ENCODE measurements at regions not wholly inside any gene's neighbourhood (a gene's known extent, or its start where the extent isn't known, plus 50 kb on each side); places are given as distances from the start of the nearest gene placed in this dataset.
"Not testable (repeated sequence)": the region's sequence is repeated elsewhere in the genome, so short reads cannot be mapped to it uniquely, and the experiment has no call there.

DNA sequence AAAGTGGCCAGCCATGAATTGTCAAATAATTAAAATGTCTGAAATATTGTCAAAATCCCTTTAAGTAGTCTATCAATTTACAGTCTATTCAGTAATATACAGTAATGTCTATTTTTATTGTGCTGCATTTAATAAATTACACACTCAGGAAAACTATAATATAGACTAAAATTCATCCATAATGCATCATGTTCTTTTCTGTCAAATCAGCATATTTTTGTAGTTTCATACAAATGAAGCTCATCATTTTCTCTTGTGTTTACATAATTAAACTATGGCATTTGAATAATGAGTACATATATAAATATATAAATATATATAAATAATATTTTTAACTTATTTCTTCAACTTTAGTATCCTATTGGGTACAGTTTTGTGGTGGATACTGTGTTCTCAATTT, 868.7 kb upstream of the CHORDC1 start:
- DNase-seq, result no peak

DNA sequence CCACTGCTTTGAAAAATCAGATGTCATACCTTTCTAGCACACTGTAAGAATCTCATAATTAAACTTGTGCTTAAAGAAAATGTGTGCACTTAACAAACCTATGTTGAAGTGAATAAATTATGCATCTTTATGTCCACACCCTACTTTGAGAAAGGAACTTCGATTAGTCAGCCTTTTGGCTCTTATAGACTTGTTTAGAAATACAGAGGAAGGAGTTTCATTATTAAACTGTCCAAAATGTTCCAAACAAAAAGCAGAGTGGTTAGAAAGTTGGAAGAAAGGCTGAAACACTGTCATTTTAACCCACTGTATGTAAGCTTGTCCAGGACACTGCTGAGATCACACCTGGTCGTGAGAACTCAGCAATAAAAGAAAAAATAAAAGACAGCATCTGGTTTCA, 863.2 kb upstream of the CHORDC1 start:
- DNase-seq, result no peak

DNA sequence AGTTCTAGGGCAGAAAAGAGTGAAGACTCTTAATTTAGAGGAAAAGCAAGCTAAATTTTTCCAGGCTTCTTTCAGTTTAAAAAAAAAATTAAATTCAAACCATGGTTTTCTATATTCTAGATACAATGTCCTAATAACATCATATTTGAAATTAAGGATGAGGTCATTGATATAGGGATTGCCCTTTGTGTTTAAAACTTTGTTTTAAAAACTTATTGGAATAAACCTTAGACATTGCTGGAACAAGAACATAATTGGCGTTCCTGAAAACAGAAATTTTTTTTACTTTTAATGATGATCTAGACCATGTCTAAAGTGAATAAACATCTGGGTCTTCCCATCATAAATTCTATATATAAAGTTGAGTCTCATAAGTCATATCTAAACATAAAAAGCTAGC, 859.4 kb upstream of the CHORDC1 start:
- no peak for DNase-seq

- no peak for DNase-seq
Observed at GRCh38 chr11:91081440-91082043, 858.7 kb upstream of the CHORDC1 start.

- DNase-seq, result no peak
Observed at GRCh38 chr11:91078221-91078620, 855.4 kb upstream of the CHORDC1 start.

DNA sequence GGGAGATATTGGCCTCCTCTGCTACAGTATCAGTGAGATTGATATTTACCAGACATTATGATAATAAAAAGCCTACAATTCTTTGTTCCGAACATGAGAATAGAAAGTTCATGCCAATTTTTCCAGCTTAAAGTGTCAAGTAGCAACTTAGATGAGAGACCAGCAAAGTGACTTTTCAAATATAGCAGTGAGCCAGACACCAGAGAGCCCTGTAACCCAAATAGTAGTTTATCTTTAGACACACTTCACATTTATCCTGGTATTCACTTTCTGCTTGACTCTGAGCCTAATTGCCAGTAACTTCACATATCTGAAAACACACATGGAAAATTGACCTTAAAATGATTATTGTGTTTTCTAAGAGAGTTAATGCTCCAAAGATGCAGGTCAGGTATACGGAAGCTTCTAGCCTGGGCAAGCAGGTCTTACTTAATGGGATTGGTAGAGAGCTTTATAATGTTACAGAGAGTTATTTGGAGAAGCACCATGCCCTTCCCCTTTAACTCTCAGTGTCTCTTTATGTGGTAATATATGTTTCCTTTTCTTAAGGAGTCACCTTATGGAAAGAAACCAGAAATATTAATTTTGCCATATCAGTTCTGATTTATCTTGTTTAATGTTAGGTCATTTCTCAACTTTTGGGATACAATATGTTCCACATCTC, 852.3 kb upstream of the CHORDC1 start:
- no peak for DNase-seq

DNA sequence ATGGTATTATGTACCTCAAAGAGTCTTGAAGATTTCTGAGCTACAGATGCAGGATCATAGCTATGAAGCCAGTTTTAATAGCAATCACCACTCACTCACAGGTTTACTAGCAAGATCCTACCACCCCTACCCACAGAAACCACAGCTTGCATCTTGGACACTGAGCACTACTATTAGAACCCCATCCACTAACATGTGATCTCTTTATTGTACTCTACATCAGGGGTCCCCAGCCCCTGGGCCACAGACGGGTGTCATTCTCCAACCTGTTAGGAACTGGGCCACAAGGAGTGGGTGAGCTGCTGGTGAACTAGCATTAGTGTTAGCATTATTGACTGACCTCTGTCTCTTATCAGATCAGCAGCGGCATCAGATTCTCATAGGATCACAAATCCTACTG, 844.8 kb upstream of the CHORDC1 start:
- DNase-seq, result no peak

GRCh38 chr11:91066456-91067047, 843.7 kb upstream of the CHORDC1 start:
- peak; percentile 17 for DNase-seq

DNA sequence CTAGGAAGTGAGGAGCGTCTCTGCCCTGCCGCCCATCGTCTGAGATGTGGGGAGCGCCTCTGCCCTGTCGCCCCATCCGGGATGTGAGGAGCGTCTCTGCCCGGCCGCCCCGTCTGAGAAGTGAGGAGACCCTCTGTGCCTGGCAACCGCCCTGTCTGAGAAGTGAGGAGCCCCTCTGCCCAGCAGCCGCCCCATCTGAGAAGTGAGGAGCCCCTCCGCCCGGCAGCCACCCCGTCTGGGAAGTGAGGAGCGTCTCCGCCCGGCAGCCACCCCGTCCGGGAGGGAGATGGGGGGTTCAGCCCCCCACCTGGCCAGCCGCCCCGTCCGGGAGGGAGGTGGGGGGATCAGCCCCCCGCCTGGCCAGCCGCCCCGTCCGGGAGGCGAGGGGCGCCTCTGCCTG, 840.5 kb upstream of the CHORDC1 start:
- not testable (repeated sequence) for DNase-seq

DNA sequence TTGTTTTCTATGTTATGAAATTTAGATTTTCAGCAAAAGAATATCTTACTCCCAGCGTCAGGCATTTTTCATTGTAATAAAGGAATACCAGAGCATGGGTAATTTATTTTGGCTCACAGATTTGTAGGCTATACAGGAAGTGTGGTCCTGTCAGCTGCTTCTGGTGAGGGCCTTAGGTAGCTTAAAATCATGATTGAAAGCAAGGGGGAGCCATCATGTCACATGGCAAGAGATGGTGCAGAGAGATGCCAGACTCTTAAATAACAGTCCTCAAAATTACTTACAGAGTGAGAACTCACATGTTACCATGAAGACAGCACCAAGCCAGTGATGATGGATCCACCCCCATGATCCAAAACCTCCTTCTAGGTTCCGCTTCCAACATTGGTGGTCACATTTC, 825.0 kb upstream of the CHORDC1 start:
- no peak for DNase-seq

GRCh38 chr11:91046261-91046660, 823.4 kb upstream of the CHORDC1 start:
- no peak for DNase-seq

GRCh38 chr11:91041626-91042025, 818.8 kb upstream of the CHORDC1 start:
- DNase-seq, result no peak

GRCh38 chr11:91023731-91024130, 800.9 kb upstream of the CHORDC1 start:
- peak; percentile 84 for DNase-seq

- no peak for DNase-seq
Observed at GRCh38 chr11:91011503-91011902, 788.7 kb upstream of the CHORDC1 start.

DNA sequence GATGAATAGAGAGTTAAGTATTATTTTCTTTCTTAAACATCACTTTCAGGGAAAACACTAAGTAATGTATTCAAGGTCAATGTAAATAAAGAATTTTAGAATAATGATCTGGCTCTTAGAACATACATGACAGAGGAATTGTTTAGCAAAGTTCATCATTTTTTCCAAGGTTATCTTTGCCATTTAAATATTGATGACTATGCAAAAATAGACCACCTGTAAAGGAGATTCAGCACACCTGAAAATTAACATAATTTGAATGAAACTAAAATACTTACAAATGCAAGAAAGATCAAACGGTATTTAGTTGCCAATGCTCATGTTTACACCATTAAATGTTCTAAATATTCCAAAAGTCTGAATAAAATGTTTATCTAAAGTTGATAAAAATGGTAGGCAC, 782.6 kb upstream of the CHORDC1 start:
- no peak for DNase-seq

GRCh38 chr11:90997241-90997640, 774.4 kb upstream of the CHORDC1 start:
- no peak for DNase-seq

DNA sequence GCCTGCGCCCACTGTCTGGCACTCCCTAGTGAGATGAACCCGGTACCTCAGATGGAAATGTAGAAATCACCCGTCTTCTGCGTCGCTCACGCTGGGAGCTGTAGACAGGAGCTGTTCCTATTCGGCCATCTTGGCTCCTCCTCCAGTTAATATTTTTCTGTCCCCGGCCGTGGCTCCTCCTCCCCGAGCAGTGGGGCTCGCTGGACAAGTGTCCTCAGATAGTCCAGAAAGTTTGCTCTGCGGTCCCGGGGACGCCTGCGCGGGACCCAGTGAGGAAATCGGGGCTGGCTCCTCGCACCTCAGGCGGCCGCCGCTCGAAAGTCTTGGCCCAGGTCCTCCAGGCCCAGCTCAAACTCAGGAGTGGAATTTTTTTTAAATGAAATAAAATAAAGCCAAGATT, 749.3 kb upstream of the CHORDC1 start:
- not testable (repeated sequence) for DNase-seq

GRCh38 chr11:90947930-90948329, 725.1 kb upstream of the CHORDC1 start:
- no peak for DNase-seq

DNA sequence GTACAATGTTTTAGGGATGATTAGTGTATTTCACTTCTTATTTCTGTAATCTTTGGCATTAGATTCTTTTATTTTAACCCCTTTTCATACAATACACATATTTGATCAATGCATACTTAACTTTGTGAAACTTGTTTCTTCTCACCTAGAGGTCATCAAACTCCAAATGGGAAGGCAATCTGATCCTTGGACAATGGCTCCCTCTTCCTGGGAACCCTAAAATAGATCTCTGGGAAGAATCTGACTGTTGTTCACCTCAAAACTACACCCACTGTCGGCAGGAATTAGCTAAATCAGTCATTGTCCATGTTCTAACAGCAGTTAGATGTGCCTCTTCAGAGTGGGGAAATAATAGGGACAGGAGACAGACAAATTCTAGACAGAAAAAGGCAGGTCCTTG, 707.4 kb upstream of the CHORDC1 start:
- no peak for DNase-seq

- no peak for DNase-seq
Observed at GRCh38 chr11:90919332-90919731, 696.5 kb upstream of the CHORDC1 start.

- DNase-seq, result no peak
Observed at GRCh38 chr11:90916706-90917105, 693.9 kb upstream of the CHORDC1 start.

DNA sequence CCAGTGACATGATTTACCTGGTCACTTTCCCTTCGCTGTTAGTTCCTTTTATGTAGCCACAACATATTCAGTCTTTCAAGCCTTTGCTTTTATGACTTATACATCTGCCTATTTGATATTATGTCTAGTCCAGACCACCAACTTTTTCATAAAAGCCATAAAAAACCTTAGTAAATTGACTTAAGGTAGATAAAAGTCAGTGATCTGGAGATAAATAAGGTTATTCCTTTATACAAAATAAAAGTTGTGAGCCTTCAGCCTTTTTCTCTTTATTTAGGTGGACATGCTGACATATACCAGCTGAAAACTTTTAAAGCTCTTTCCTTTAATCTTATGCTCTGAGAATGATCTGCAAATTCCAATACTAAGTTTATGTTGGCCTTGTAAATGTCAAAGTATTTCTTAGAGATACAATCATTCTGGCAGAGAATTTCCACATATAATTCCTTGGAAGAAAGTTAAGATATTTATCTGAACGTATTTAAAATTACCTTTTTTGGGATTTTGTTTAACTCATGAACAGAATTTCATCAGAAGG, 690.4 kb upstream of the CHORDC1 start:
- DNase-seq, result no peak

DNA sequence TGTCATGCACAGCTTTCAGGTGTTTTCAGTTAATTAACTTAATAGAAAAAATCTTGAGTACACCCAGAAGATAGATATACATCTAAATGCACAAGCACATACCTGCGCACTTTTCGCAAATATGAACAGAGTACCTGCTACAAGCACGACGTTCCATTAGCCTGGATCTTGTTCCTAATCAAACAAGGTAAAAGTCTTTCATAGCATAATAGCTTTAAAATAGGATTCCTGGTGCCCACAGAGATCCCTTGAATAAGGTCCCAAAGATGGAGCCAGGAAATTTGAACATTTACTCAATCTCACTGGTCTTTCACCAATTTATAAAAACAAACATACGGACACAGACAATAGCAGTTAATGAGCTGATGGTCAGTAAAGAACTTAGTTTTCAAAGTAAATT, 689.8 kb upstream of the CHORDC1 start:
- no peak for DNase-seq

- no peak for DNase-seq
Observed at GRCh38 chr11:90911192-90911591, 688.3 kb upstream of the CHORDC1 start.

All from NCI-H1105 treated with DMSO at 0.1 percent for 48 hours (cell line).